IMR-90 (cell line): ENCODE measurements at regions not wholly inside any gene's neighbourhood (a gene's known extent, or its start where the extent isn't known, plus 50 kb on each side); places are given as distances from the start of the nearest gene placed in this dataset.

ENCODE experiments used
- ATAC-seq: fragments of 200-7000 bp; cut with Tn5 transposase; 2 replicates; pipeline ENCODE4 v1.9.1; 2020; ENCODE audit warnings: low read depth, mild to moderate bottlenecking, moderate library complexity
- BruUV-seq: library from RNA; stranded (reverse); fragments of 400-500 nt; replicated peaks from 2 replicates; lab custom pipeline; 2021; lab: Mats Ljungman, UMichigan
- CTCF ChIA-PET: fragments of 300-600 bp; formaldehyde crosslinking; extraction: SDS; loops from one replicate; lab custom pipeline; 2021; ENCODE audit warnings: antibody characterized with exemption; lab: Yijun Ruan, JAX
- POLR2A ChIA-PET: fragments of 300-600 bp; sonication (Branson Sonifier 250); formaldehyde crosslinking; loops from one replicate; lab custom pipeline; 2022; ENCODE audit warnings: antibody characterized with exemption; ENCODE audit not compliant: unreplicated experiment; lab: Charles Lee
- DNase-seq: peaks from one replicate; pipeline ENCODE4 v3.0.0; 2013
- H2AFZ ChIP-seq: replicated peaks from 2 replicates; pipeline ENCODE3; 2013; ENCODE audit warnings: low read length, mild to moderate bottlenecking; ENCODE audit not compliant: poor library complexity
- H2AK5ac ChIP-seq: 2 replicates; pipeline ENCODE4 v1.6.1; 2013; ENCODE audit warnings: low read depth, low read length, inconsistent platforms
- H2AK9ac ChIP-seq: replicated peaks from 2 replicates; pipeline ENCODE3; 2013; ENCODE audit warnings: mild to moderate bottlenecking, low read depth, low read length, moderate library complexity; ENCODE audit not compliant: poor library complexity
- H2BK120ac ChIP-seq: 2 replicates; pipeline ENCODE4 v1.6.1; 2013; ENCODE audit warnings: low read depth, low read length, inconsistent platforms
- H2BK15ac ChIP-seq: 3 replicates; pipeline ENCODE4 v1.6.1; 2013; ENCODE audit warnings: low read depth, low read length, inconsistent platforms
- H2BK20ac ChIP-seq: 2 replicates; pipeline ENCODE4 v1.6.1; 2013; ENCODE audit warnings: low read depth, mild to moderate bottlenecking, inconsistent platforms, low read length, moderate library complexity
- H2BK5ac ChIP-seq: 2 replicates; pipeline ENCODE4 v1.6.1; 2013; ENCODE audit warnings: mild to moderate bottlenecking, low read depth, low read length, inconsistent platforms; ENCODE audit not compliant: poor library complexity, severe bottlenecking
- H3K14ac ChIP-seq: replicated peaks from 2 replicates; pipeline ENCODE4 v1.6.1; 2013; ENCODE audit warnings: low read depth, low read length, inconsistent platforms
- H3K18ac ChIP-seq: 2 replicates; pipeline ENCODE4 v1.6.1; 2013; ENCODE audit warnings: low read depth, low read length, control low read depth
- H3K23ac ChIP-seq: 2 replicates; pipeline ENCODE4 v1.6.1; 2013; ENCODE audit warnings: low read depth, low read length, inconsistent platforms
- H3K27ac ChIP-seq: 2 replicates; pipeline ENCODE4 v1.5.1; 2013; ENCODE audit warnings: mild to moderate bottlenecking, control low read depth, low read length; ENCODE audit not compliant: insufficient read depth
- H3K27me3 ChIP-seq: 2 replicates; pipeline ENCODE4 v1.6.1; 2013; ENCODE audit warnings: low read length; ENCODE audit not compliant: control insufficient read depth, insufficient read depth
- H3K36me3 ChIP-seq: 2 replicates; pipeline ENCODE4 v1.6.1; 2013; ENCODE audit warnings: low read length, mixed read lengths; ENCODE audit not compliant: control insufficient read depth, insufficient read depth
- H3K4ac ChIP-seq: 2 replicates; pipeline ENCODE4 v1.6.1; 2013; ENCODE audit warnings: low read depth, low read length, inconsistent platforms
- H3K4me1 ChIP-seq: 2 replicates; pipeline ENCODE4 v1.6.1; 2013; ENCODE audit warnings: low read length, mixed read lengths; ENCODE audit not compliant: control insufficient read depth, insufficient read depth
- H3K4me2 ChIP-seq: 2 replicates; pipeline ENCODE4 v1.6.1; 2013; ENCODE audit warnings: low read depth, mild to moderate bottlenecking, control low read depth, low read length, moderate library complexity
- H3K4me3 ChIP-seq: 2 replicates; pipeline ENCODE4 v1.5.1; 2013; ENCODE audit warnings: low read depth, mild to moderate bottlenecking, control low read depth, low read length, moderate library complexity; ENCODE audit not compliant: insufficient read depth
- H3K56ac ChIP-seq: 2 replicates; pipeline ENCODE4 v1.6.1; 2013; ENCODE audit warnings: low read length, inconsistent platforms; ENCODE audit not compliant: insufficient read depth; ENCODE audit errors: extremely low read depth
- H3K79me1 ChIP-seq, 2 experiments: 2 replicates each; pipeline ENCODE4 v1.6.1; 2013; ENCODE audit warnings: low read length in 2 of 2, inconsistent platforms in 1 of 2, low read depth in 1 of 2
- H3K9ac ChIP-seq: 2 replicates; pipeline ENCODE4 v1.6.1; 2013; ENCODE audit warnings: low read depth, low read length, control low read depth
- H3K9me1 ChIP-seq: 2 replicates; pipeline ENCODE4 v1.6.1; 2013; ENCODE audit warnings: low read length, inconsistent platforms; ENCODE audit not compliant: insufficient read depth
- H3K9me3 ChIP-seq: 2 replicates; pipeline ENCODE4 v1.6.1; 2013; ENCODE audit warnings: low read length; ENCODE audit not compliant: control insufficient read depth, insufficient read depth
- H4K20me1 ChIP-seq: 2 replicates; pipeline ENCODE4 v1.6.1; 2013; ENCODE audit warnings: low read length, inconsistent platforms; ENCODE audit not compliant: insufficient read depth
- H4K5ac ChIP-seq: 2 replicates; pipeline ENCODE4 v1.6.1; 2013; ENCODE audit warnings: mild to moderate bottlenecking, low read depth, low read length, control low read depth
- H4K8ac ChIP-seq, 2 experiments: 2 replicates each; pipeline ENCODE4 v1.6.1; 2013; ENCODE audit warnings: low read depth in 2 of 2, low read length in 2 of 2, control low read depth in 1 of 2, inconsistent platforms in 1 of 2
- H4K91ac ChIP-seq: 2 replicates; pipeline ENCODE4 v1.6.1; 2013; ENCODE audit warnings: low read depth, low read length, inconsistent platforms; ENCODE audit not compliant: insufficient read depth
- BHLHE40 ChIP-seq: fragments of 150-350 bp; IDR thresholded peaks from 2 replicates; pipeline ENCODE4 v1.6.1; 2016; ENCODE audit warnings: mild to moderate bottlenecking, low read depth, low read length
- CHD1 ChIP-seq: IDR thresholded peaks from 2 replicates; pipeline ENCODE4 v1.6.1; 2012; ENCODE audit warnings: low read depth, low read length, improper control_type of control experiment
- MAFK ChIP-seq: IDR thresholded peaks from 2 replicates; pipeline ENCODE4 v1.6.1; 2012; ENCODE audit warnings: low read depth, low read length, improper control_type of control experiment
- MAZ ChIP-seq: IDR thresholded peaks from 2 replicates; pipeline ENCODE4 v1.6.1; 2012; ENCODE audit warnings: low read depth, mild to moderate bottlenecking, low read length, improper control_type of control experiment, moderate library complexity, borderline replicate concordance
- MXI1 ChIP-seq: IDR thresholded peaks from 2 replicates; pipeline ENCODE4 v1.6.1; 2012; ENCODE audit warnings: low read depth, mild to moderate bottlenecking, low read length, moderate library complexity, borderline replicate concordance
- SMC3 ChIP-seq: fragments of 150-350 bp; IDR thresholded peaks from 2 replicates; pipeline ENCODE4 v1.6.1; 2016; ENCODE audit warnings: low read depth, mild to moderate bottlenecking, antibody characterized with exemption, low read length, moderate library complexity
- WGBS, 2 experiments: methylation state at CpG; one replicate each; pipeline versions ENCODE4 v1.1.5 to v1.1.7; 2013; ENCODE audit warnings: missing lambda C conversion rate in 2 of 2; ENCODE audit not compliant: insufficient read length in 1 of 2; ENCODE audit errors: extremely low coverage in 2 of 2; 5-methylcytosine and 5-hydroxymethylcytosine counted together
- dilution Hi-C: fragments of 300-500 bp; cut with HindIII; formaldehyde crosslinking; loops from one replicate; pipeline ENCODE4 v1.14.3; 2018; ENCODE audit warnings: low sequenced_read_pairs; ENCODE audit not compliant: unreplicated experiment
- in situ Hi-C: fragments of 300-500 bp; cut with MboI; formaldehyde crosslinking; loops from 3 replicates; pipeline ENCODE4 v1.14.3; 2019; ENCODE audit warnings: low sequenced_read_pairs, inconsistent platforms, mixed read lengths
- intact Hi-C: fragments of 100-400 bp; cut with micrococcal nuclease; formaldehyde crosslinking; loops from 2 replicates; pipeline ENCODE4 v1.10.0; 2022
- TF ChIP-seq, protein P1 (sequence below): fragments of 150-350 bp; IDR thresholded peaks from 2 replicates; pipeline ENCODE4 v1.6.1; 2017; ENCODE audit warnings: mild to moderate bottlenecking, antibody characterized with exemption, low read length, low read depth

DNA sequence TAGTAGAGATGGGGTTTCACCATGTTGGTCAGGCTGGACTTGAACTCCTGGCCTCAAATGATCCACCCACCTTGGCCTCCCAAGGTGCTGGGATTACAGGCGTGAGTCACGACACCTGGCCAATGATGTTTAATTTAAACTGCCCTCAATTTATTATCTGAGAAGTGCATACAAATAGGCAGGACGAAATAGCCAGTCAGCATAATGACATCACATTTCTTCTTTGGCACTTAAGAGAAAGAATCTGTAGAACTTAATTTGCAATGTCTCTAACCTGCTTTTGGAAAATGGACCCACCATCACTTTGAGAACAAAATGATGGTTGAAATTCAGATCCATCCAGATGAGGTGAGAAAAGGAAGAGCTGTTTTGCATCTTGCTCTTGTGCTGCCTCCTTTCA lies 52.5 kb upstream of the ZNF608 start:
- no peak overlapping the region for H3K4me3 ChIP-seq
- H2BK120ac ChIP-seq: no peak overlapping the region
- no peak overlapping the region for H3K14ac ChIP-seq
- H2BK5ac ChIP-seq: no peak overlapping the region
- H2AFZ ChIP-seq: no peak overlapping the region
- ATAC-seq (no peak), DNase-seq (no peak)
- no peak overlapping the region for H4K91ac ChIP-seq
- no peak overlapping the region for H4K5ac ChIP-seq
- no peak overlapping the region for H2BK20ac ChIP-seq
- H3K9ac ChIP-seq: no peak overlapping the region
- H3K9me3 ChIP-seq: no peaks in the 10 kb centered on the region
- no peak overlapping the region for H3K4ac ChIP-seq
- no peak overlapping the region for H3K27ac ChIP-seq
- no CpG with 5 or more reads among the region's 3 CpGs for WGBS, 2 experiments
- H3K27me3 ChIP-seq: no peaks in the 10 kb centered on the region
- no peaks in the 10 kb centered on the region for H3K36me3 ChIP-seq
- H3K4me2 ChIP-seq: no peak overlapping the region
- intact Hi-C loops (no loop called here), dilution Hi-C loops (no loop called here), in situ Hi-C loops (no loop called here)
- H3K4me1 ChIP-seq: no peaks in the 10 kb centered on the region
- ChIA-PET CTCF (no interaction called here), POLR2A (no interaction called here)
- H3K79me1 ChIP-seq: no peaks in the 10 kb centered on the region
- H2AK9ac ChIP-seq: no peak overlapping the region
- no peaks in the 10 kb centered on the region for H3K9me1 ChIP-seq
- no peak for TF ChIP-seq MXI1
- TF ChIP-seq CHD1: no peak
- peak; percentile 39 for TF ChIP-seq MAFK
- TF ChIP-seq BHLHE40: no peak
- TF ChIP-seq, protein P1, sequence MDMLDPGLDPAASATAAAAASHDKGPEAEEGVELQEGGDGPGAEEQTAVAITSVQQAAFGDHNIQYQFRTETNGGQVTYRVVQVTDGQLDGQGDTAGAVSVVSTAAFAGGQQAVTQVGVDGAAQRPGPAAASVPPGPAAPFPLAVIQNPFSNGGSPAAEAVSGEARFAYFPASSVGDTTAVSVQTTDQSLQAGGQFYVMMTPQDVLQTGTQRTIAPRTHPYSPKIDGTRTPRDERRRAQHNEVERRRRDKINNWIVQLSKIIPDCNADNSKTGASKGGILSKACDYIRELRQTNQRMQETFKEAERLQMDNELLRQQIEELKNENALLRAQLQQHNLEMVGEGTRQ: no peak
- no peak for TF ChIP-seq MAZ
- no peak for TF ChIP-seq SMC3
- no peak overlapping the region for H2BK15ac ChIP-seq
- no peaks in the 10 kb centered on the region for H4K20me1 ChIP-seq
- no TSS peak for BruUV-seq
- H4K8ac ChIP-seq: no peak overlapping the region
- no peak overlapping the region for H3K56ac ChIP-seq
- H3K18ac ChIP-seq: no peak overlapping the region
- H3K23ac ChIP-seq: no peak overlapping the region
- H2AK5ac ChIP-seq: no peak overlapping the region
